ENCODE measurements at regions not wholly inside any gene's neighbourhood (a gene's known extent, or its start where the extent isn't known, plus 50 kb on each side); places are given as distances from the start of the nearest gene placed in this dataset.

- no peaks in the 10 kb centered on the region for H3K9me3 Mint-ChIP-seq
- Histone ChIP-seq H3K27ac (ENCODE audit: low read depth) (no peak overlapping the region), H3F3A (replicated peaks; ENCODE audit: low read depth) (no peaks in the 10 kb centered on the region), H4K20me1 (replicated peaks; ENCODE audit: insufficient read depth) (no peaks in the 10 kb centered on the region), H3K36me3 (ENCODE audit: insufficient read depth) (no peaks in the 10 kb centered on the region), H3K9me2 (ENCODE audit: insufficient read depth) (no peaks in the 10 kb centered on the region), H2AFZ (no peak overlapping the region), H3K27me3 (ENCODE audit: insufficient read depth) (no peaks in the 10 kb centered on the region), H3K79me2 (replicated peaks; ENCODE audit: insufficient read depth) (no peaks in the 10 kb centered on the region), H3K4me2 (no peak overlapping the region), H3K4me1 (ENCODE audit: insufficient read depth) (no peaks in the 10 kb centered on the region), H3K4me3 (no peak overlapping the region)
- DNase-seq (ENCODE audit: low spot score) (no peak), ATAC-seq (no peak)
- no peaks in the 10 kb centered on the region for H3K4me1 Mint-ChIP-seq
- H3K27ac Mint-ChIP-seq, result no peak overlapping the region
- no peaks in the 10 kb centered on the region for H3K36me3 Mint-ChIP-seq (ENCODE audit: low read depth)
- no peak for TF ChIP-seq CTCF (conservative IDR thresholded peaks at IDR 0.05; ENCODE audit: low read depth in 2 of 2)
- no peak for TF ChIP-seq ZNF331 (CRISPR knock-in tag; IDR thresholded peaks at IDR 0.05; ENCODE audit: low read depth)
- TF ChIP-seq EZH2phosphoT487 (IDR thresholded peaks at IDR 0.05; ENCODE audit: unreplicated experiment), result no peak
- no peak for TF ChIP-seq ETS1 (IDR thresholded peaks at IDR 0.05)
- TF ChIP-seq JUNB (IDR thresholded peaks at IDR 0.05; ENCODE audit: unreplicated experiment), result no peak
- TF ChIP-seq NANOG (IDR thresholded peaks at IDR 0.05; ENCODE audit: borderline replicate concordance), result no peak
- TF ChIP-seq ZNF114 (CRISPR knock-in tag; IDR thresholded peaks at IDR 0.05), result no peak
- TF ChIP-seq EZH2 (IDR thresholded peaks at IDR 0.05; ENCODE audit: low read depth, unreplicated experiment), result no peak
- H3K27me3 Mint-ChIP-seq (ENCODE audit: insufficient read depth, low read depth, poor library complexity), result no peaks in the 10 kb centered on the region
- H3K4me3 Mint-ChIP-seq, result no peak overlapping the region
Measured at GRCh38 chr1:90393025-90393424, 324.1 kb downstream of the BARHL2 start.

GRCh38 chr1:90391126-90391525, 326.0 kb downstream of the BARHL2 start:
- Histone ChIP-seq H3K27me3 (ENCODE audit: insufficient read depth) (no peaks in the 10 kb centered on the region), H3K4me3 (no peak overlapping the region), H3K9me2 (ENCODE audit: insufficient read depth) (no peaks in the 10 kb centered on the region), H2AFZ (no peak overlapping the region), H4K20me1 (replicated peaks; ENCODE audit: insufficient read depth) (no peaks in the 10 kb centered on the region), H3F3A (replicated peaks; ENCODE audit: low read depth) (no peaks in the 10 kb centered on the region), H3K4me2 (no peak overlapping the region), H3K4me1 (ENCODE audit: insufficient read depth) (no peaks in the 10 kb centered on the region), H3K36me3 (ENCODE audit: insufficient read depth) (no peaks in the 10 kb centered on the region), H3K79me2 (replicated peaks; ENCODE audit: insufficient read depth) (no peaks in the 10 kb centered on the region), H3K27ac (ENCODE audit: low read depth) (no peak overlapping the region)
- Mint-ChIP-seq H3K27me3 (ENCODE audit: insufficient read depth, low read depth, poor library complexity) (no peaks in the 10 kb centered on the region), H3K27ac (no peak overlapping the region), H3K9me3 (no peaks in the 10 kb centered on the region), H3K36me3 (ENCODE audit: low read depth) (no peaks in the 10 kb centered on the region), H3K4me3 (no peak overlapping the region), H3K4me1 (no peaks in the 10 kb centered on the region)
- ATAC-seq (no peak), DNase-seq (ENCODE audit: low spot score) (no peak)
- TF ChIP-seq JUNB (IDR thresholded peaks at IDR 0.05; ENCODE audit: unreplicated experiment), result no peak
- no peak for TF ChIP-seq STAT1 (IDR thresholded peaks at IDR 0.05; ENCODE audit: unreplicated experiment)
- no peak for TF ChIP-seq ZNF114 (CRISPR knock-in tag; IDR thresholded peaks at IDR 0.05)
- TF ChIP-seq CREB1 (CRISPR knock-in tag; IDR thresholded peaks at IDR 0.05; ENCODE audit: low read depth), result no peak
- no peak for TF ChIP-seq REST (IDR thresholded peaks at IDR 0.05; ENCODE audit: unreplicated experiment)
- no peak for TF ChIP-seq NANOG (IDR thresholded peaks at IDR 0.05; ENCODE audit: borderline replicate concordance)

Measured in GM23338 (cell line).